ENCODE measurements at regions not wholly inside any gene's neighbourhood (a gene's known extent, or its start where the extent isn't known, plus 50 kb on each side); places are given as distances from the start of the nearest gene placed in this dataset.

DNA sequence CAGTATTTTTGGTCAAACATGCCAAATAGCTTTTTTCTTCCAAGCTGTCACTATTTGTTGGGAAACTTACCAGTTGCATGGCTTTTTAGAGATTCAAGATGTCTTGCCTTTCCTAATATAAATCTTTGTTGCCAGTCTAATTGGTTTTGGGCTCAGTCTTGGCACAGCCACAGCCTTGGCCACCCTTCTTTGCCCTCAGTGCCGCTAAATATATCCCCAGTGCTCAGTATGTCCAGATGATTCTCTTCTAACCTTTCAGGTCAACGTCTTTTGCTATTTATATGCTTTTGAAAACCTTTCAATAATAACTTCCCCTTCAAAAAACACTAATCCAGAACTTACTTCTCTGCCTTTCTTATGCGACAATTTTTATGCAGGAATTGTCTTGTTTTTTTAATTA, 483.1 kb upstream of the ZFHX3 start:
- TF ChIP-seq POLR2A (IDR thresholded peaks at IDR 0.05; ENCODE audit: low read depth, low read length): no peak
- no peak for TF ChIP-seq TAF1 (IDR thresholded peaks at IDR 0.05; ENCODE audit: borderline replicate concordance, low read depth, low read length)
